GM12892 (cell line): ENCODE measurements at regions not wholly inside any gene's neighbourhood (a gene's known extent, or its start where the extent isn't known, plus 50 kb on each side); places are given as distances from the start of the nearest gene placed in this dataset.
"Not testable (repeated sequence)": the region's sequence is repeated elsewhere in the genome, so short reads cannot be mapped to it uniquely, and the experiment has no call there.

Experiments used
- DNase-seq: peaks from one replicate; pipeline ENCODE4 v3.0.0; 2011; ENCODE audit not compliant: insufficient read length
- FAIRE-seq: peaks from 2 replicates; lab custom pipeline; 2011; peaks lifted over from hg19 to GRCh38; lab: Jason Lieb, UNC
- POLR2A ChIP-seq: IDR thresholded peaks from 2 replicates; pipeline ENCODE4 v1.6.1; 2011; ENCODE audit warnings: low read depth, low read length, control low read depth
- POLR2AphosphoS5 ChIP-seq: IDR thresholded peaks from 2 replicates; pipeline ENCODE4 v1.6.1; 2011; ENCODE audit warnings: low read depth, low read length, control low read depth
- TAF1 ChIP-seq: IDR thresholded peaks from 2 replicates; pipeline ENCODE4 v1.6.1; 2011; ENCODE audit warnings: low read depth, mild to moderate bottlenecking, control low read depth, low read length, borderline replicate concordance

DNA sequence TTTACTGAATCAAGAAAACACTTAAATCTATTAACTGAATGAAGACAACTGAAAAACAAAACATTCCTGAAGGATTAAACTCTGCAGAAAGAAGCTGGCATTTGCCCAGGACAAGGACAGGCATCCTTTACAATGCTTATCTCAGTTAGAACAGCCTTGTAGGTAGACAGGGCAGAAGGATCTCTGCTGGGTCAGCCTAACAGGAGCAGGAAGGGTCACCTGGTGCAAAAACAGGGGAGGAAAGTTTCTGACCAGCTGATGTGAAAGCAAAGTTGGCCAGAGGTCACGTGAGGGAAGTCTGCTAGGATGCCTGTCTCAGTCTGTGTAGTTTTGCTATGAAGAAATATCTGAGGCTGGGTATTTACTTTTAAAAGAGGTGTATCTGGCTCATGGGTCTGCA, 348.6 kb downstream of the ANAPC1 start:
- no peak for TF ChIP-seq POLR2A
- no peak for TF ChIP-seq TAF1
- no peak for TF ChIP-seq POLR2AphosphoS5

DNA sequence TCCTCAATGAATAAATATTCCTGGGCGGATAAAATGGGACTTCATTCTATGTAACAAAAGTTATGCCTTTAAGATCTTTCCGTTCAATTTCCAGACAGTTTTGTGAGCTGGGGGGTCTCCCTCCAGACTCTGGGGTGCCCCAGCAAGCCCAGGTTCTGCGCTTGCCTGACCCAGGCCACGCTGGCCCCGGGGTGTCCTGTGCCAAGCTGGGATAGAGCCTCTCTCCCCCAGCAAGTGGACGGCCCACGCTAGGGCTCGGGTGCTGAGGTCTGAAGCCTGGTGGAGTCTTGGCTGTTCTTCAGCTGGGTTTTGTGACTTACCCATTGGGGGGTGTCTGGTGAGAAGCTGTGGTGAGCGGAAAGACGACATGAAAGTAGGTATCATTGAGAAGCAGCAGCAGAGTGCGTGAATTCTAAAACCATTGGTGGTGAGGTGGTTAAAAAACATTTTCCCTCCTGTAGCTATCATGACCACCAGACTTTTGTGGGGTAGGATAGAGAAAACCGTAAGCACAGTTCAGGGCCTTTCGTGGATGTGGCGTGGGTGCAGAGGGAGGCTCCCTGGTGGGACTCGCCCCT, 346.8 kb downstream of the ANAPC1 start:
- FAIRE-seq (no peak), DNase-seq (no peak)
- no peak for TF ChIP-seq TAF1
- TF ChIP-seq POLR2AphosphoS5 = no peak
- TF ChIP-seq POLR2A = no peak

More for the DNA sequence above, 348.6 kb downstream of the ANAPC1 start:
- DNase-seq = no peak
- no peak for FAIRE-seq

DNA sequence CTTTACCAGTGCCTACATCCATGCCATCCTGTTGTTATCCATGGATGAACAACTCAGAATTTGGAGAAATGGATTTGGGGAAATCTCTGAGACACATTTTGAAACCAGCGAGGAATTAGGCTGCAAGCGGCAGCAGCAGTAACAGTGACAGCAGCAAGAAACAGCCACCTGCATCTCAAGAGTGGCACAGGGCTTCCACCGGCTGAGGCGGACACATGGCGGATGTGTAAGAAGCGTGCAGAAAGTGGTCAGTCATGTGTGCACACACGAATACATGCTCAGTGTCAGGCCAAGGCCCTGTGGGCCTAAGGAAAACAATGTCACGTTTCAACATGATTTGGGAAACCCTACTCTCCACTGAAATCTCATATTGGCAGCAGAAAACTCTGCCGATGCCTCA, 344.0 kb downstream of the ANAPC1 start:
- DNase-seq, FAIRE-seq: not testable (repeated sequence)

DNA sequence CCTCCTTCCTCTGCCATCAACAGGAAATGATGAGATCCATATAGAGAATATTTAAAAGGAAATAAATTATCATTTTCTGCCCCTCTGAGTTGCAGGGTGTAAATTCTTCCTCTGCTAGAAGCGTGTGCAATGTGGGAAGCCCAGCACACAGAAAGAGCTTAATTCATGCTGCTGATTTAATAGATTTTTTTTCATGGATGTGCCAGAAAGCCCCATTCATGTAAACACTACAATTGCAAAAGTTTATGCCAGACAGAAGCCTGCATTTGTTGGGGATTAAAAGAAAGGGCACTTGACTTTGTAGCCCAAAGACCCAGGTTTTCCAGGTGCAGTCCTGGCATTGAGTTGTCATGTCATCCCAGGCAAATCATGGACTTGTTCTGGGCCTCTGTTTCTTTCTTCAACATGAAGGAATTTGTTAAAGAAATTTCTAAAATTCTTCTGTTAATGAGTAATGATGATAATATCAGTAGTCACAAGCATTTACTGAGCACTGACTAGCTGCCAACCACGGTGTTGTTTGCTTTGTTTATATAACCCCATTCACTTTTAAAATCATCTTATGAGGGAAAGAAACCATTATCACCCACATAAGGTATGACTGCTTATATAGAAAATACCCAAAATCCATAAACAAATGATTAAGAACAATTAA, 341.7 kb downstream of the ANAPC1 start:
- DNase-seq, FAIRE-seq: not testable (repeated sequence)

DNA sequence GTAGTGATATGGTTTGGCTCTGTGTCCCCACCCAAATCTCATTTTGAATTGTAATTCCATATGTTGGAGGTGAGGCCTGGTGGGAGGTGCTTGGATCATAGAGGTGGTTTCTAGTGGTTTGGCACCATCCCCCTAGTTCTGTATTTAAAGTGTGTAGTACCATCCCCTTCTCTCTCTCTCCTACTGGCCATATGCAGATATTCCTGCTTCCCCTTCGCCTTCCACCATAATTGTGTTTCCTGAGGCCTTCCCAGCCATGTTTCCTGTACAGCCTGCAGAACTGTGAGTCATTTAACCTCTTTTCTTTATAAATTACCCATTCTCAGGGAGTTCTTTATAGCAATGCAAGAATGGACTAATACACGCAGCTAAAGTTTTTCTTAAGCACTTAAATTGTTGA, 340.0 kb downstream of the ANAPC1 start:
- DNase-seq, FAIRE-seq: not testable (repeated sequence)

DNA sequence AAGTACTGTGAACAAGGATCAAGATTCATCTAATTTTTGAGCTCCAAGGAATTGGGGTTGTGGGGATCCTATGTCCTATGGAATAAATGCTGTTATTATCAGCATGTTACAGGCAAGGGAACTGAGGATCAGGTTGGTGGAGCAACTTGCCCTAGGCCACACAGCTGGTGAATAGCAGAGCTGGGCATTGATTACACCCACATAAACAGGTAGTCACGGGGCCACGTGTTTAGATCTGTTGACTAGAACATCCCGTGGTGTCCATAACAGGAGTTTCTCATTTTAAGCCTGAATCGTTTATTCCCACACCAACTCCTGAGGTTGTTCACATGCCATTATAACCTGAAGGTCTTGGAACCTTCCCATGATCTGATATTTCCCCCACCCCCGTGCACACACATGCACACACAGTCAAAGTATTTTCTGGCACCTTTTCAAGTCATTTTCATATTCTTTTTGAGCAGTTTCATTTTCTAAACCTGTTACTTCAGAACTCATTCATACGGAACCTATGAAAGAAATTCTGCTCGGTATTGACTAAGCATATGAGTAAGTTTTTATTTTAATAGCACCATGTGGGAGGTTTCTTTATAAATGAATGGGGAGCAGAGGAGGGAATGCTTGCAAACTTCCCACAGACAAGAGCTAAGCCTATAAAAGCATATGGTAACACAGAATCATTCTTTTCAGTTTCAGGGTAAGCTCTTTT, 338.1 kb downstream of the ANAPC1 start:
- not testable (repeated sequence) for FAIRE-seq, DNase-seq

DNA sequence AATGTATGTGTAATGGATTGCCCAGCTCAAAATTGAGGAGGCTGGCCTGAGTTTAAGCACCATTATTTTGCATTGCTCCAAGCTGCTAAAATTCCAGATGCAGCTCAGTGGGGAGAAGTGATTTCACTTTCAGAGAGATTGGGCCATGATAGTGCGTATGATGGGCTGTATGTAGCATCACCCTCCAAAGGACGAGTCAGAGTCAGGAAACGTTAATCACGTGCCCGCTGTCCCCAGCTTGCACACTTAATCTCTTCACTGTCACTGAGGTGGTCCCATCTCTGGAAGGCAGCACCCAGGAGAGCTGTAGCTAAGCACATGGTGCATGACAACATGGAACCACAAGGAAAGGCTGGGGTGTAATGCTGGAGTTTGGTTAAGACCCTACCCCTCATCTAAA, 337.4 kb downstream of the ANAPC1 start:
- DNase-seq, FAIRE-seq: not testable (repeated sequence)

DNA sequence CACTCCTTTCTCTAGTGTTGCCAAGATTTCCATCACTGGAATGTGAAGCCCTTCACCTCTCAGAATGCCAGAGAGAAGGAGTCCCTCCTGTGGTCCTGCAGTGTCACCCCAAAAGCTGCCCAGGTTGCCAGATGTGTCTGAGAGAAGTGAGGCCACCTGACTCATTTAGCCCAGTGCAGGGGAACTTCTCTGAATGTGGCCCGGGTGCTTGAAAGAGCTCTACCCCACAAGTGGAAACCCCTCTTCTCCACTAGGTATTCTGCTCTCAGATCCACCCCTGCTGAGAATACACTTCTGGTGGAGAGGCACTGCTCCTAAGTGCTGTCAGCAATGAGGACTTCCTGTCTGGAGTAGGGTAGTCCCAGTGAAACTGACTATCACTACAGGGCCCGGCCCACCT, 334.8 kb downstream of the ANAPC1 start:
- not testable (repeated sequence) for FAIRE-seq

DNA sequence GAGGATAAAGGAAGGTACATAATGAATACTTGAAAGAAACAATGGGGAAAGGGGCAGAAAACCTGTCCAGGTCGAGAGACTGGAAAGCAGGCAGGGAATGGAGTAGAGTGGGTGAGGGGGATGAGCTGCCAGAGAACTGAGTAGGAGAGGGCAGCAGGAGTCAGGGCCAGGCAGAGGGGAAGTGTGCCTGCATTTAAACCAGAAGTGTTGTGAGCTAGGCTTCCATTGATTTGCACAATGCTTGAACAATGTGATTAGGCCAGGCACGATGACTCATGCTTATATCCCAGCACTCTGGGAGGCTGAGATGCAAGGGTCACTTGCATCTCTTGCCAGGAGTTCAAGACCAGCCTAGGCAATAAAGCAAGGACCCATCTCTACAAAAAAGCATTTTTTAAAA, 332.6 kb downstream of the ANAPC1 start:
- not testable (repeated sequence) for DNase-seq, FAIRE-seq

More for the DNA sequence above, 334.8 kb downstream of the ANAPC1 start:
- not testable (repeated sequence) for DNase-seq

DNA sequence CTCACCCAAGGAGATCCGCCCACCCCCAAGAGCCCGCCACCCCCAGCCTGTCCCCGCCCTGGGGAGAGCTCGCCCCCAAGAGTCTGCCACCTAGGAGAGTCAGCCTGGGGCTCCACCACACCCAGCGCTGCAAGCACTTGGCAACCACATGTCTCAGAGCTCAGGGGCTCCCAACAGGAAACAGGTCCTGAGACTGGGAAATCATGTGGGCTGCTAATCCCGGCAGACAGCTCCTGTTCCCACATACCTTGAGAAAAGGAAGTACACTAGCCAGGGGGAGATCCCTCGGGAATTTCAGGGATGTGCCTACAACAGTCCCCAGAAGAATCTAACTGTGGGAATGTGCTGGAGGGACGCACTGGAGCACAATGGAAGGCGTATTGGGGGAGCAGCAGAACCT, 331.4 kb downstream of the ANAPC1 start:
- FAIRE-seq, DNase-seq: not testable (repeated sequence)

DNA sequence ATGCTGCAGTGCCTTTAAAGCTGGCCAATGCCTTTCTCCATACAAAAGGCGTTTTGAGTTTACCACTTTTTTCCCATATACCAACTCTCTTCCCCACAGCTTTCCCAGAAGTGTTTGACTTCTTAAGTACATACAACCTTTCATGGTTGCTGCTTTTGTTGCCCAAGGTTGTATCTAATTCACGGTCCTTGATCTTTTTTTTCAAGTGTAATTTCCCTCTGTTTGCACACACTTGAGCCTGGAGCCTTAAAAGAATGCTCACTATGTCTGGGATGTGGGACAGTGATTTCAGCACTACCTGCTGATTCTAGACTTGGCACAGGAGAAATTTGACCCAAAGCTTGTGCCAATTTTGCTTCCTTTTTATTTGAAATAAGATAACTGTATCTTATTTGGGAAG, 324.7 kb downstream of the ANAPC1 start:
- not testable (repeated sequence) for FAIRE-seq, DNase-seq

DNA sequence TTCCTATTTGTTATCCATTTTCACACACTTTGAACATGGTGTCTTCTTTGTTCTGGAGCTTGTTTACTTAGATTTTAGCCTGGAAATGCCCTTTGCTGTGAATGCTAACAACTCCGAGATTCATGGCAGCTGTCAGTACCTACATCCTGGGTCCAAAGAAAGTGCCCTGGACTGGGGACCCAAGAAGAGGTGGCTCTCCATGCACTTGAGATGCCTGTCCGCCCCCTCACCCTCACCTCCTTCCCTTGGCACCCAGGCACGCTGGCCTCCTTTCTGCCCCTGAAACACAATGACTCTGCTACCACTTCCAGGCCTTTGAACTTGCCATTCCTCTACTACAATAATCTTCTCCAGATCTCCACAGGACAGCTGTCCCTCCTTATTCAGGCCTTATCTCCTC, 324.2 kb downstream of the ANAPC1 start:
- DNase-seq, FAIRE-seq: not testable (repeated sequence)

DNA sequence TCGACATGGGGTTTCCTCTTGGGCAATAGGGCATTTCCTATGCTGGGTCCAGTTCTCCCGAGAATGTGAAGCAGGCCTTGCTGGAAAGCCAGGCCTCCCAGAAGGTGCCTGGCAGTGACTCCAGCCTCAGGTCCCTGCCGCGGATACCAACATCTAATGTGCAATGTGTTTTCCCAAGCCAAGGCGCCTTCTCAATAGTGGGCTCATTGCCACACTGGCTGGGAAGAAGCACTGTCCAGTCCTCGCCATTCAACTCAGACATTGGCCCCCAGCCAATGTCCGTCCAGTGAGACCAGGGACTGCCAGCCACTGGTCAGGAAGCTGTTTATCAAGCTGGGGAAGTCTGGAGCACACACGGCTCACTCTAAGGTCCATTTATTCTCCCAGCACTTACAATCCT, 317.9 kb downstream of the ANAPC1 start:
- not testable (repeated sequence) for DNase-seq, FAIRE-seq

DNA sequence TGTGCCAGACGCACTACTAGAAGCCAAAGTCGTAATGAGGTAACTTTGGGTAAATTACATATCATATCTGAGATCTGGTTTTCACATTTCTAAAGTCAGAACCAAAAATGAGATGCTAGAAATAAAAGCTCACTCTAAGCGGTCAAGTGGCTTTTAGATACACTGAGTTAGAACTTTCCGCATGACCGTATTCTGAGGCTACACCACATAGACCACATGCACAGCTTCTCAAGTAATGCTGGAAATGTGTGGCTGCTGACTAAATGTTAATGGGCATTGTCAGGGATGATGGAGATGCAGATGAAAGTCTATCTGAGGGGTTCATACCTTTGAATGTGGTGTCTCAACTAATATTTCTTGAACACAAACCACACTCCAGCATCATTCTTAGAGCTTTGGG, 316.8 kb downstream of the ANAPC1 start:
- DNase-seq, FAIRE-seq: not testable (repeated sequence)

DNA sequence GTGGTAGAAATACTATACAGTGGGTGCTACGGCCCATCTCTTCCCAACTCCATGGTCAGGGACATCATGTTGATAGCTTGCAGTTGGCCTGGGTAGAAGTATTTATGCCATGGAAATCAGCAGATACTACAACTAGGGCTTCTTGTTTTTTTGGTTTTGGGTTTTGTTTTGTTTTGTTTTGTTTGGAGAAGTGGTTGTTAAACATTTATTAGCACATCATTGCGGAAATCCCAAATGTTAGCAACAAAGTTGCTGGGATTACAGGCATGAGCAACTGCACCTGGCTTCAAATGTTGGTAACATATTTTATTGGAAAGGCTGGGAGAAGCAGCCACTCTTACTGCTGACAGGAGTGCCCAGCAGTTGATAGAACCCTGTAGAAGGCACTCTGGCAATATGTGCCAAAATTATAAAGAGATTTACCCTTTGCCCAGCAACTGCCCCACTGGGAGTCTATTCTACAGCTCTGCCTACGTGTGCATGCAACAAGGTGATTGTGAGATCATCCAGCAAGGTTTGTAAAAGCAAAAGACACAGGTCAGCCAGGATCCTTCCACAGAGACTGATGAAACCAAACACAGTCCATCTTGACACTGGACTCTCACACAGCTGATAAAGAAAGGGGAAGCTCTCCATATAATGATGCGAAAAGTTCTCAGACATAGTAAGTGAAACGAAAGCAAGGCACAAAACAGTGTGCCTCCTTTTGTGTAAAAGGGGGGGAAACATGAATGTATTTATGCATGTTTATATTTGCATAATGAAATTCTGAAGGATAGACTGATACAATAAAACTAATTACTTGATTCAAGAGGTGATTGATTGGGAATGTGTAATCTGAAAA, 314.4 kb downstream of the ANAPC1 start:
- FAIRE-seq = not testable (repeated sequence)

DNA sequence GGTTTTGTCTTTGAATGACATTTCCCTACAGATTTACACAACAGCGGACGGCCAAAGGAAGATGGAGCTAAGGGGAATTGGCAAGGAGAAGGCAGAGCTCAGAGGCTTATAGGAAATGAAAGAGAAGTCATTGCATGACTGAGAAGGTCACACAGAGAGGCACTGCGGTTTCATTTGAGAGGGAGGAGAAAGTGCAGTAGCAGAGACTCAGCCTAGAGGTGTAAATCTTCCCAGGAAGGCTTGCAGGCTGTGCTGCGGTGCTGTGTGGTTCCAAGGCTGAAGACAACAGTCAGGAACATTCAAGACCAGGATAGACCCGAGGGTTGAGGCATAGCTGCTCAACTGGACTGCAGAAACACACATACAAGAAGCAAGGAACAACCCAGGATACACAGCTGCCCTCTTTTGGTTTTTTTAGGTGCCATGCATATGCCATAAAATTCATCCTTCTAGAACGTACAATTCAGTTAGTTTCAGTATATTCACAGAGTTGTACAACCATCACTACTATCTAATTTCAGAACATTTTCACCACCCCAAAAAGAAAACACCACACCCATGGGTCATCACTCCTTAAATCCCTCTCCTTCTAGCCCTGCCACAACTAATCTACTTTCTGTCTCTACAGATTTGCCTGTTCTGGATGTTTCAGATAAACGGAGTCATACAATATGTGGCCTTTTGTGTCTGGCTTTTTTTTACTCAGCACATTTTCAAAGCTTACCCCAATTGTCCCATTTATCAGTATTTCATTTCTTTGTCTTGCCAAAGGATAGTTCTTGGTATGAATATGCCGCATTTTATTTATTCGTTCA, 313.5 kb downstream of the ANAPC1 start:
- FAIRE-seq, DNase-seq: not testable (repeated sequence)

More for the DNA sequence above, 314.4 kb downstream of the ANAPC1 start:
- DNase-seq = not testable (repeated sequence)

DNA sequence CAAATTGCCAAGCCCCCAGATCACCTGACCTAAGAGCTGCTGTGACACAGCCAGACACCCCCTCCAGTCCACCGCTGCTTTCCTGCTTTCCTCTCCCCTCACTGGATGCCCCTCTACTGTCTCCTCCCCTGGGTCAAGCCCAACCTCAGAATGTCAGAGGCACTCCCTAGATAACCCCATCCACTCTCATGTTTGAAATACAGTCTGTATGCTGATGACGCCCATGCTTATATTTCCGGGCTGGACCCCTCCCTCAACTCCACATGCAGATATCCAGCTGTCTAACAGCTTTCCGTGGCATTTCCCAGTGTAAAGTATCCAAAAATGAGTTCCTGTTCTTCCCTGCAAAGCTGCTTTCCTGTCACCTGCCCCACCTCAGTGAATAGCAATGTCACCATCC, 309.2 kb downstream of the ANAPC1 start:
- not testable (repeated sequence) for DNase-seq, FAIRE-seq
